DLD1 (cell line): ENCODE measurements at regions not wholly inside any gene's neighbourhood (a gene's known extent, or its start where the extent isn't known, plus 50 kb on each side); places are given as distances from the start of the nearest gene placed in this dataset.

Experiments
- in situ Hi-C: cut with HindIII; loops from 2 replicates; pipeline ENCODE4 v1.10.0; 2017; ENCODE audit warnings: low sequenced_read_pairs

GRCh38 chr7:18151422-18151821, 123.8 kb upstream of the PRPS1L1 start:
- in situ Hi-C loops = no loop called here

- in situ Hi-C loops = no loop called here
These were observed 125.6 kb upstream of the PRPS1L1 start for GRCh38 chr7:18153183-18153748.

- in situ Hi-C loops = no loop called here
These were observed 127.1 kb upstream of the PRPS1L1 start for GRCh38 chr7:18154726-18155125.

GRCh38 chr7:18157233-18157632, 129.6 kb upstream of the PRPS1L1 start:
- in situ Hi-C loops = no loop called here

GRCh38 chr7:18162657-18163056, 135.0 kb upstream of the PRPS1L1 start:
- in situ Hi-C loops = no loop called here

GRCh38 chr7:18163091-18163490, 135.4 kb upstream of the PRPS1L1 start:
- in situ Hi-C loops = no loop called here

- in situ Hi-C loops = no loop called here
These were observed 137.5 kb upstream of the PRPS1L1 start for GRCh38 chr7:18165166-18165565.

- in situ Hi-C loops = no loop called here
These were observed 138.4 kb upstream of the PRPS1L1 start for GRCh38 chr7:18166002-18166401.

GRCh38 chr7:18167815-18168214, 140.2 kb upstream of the PRPS1L1 start:
- in situ Hi-C loops = no loop called here

- in situ Hi-C loops = no loop called here
These were observed 147.3 kb upstream of the PRPS1L1 start for GRCh38 chr7:18174996-18175395.

- in situ Hi-C loops = no loop called here
These were observed 148.3 kb upstream of the PRPS1L1 start for GRCh38 chr7:18175801-18176450.

GRCh38 chr7:18177129-18177814, 149.6 kb upstream of the PRPS1L1 start:
- in situ Hi-C loops = no loop called here

- in situ Hi-C loops = no loop called here
These were observed 150.4 kb upstream of the PRPS1L1 start for GRCh38 chr7:18177815-18178660.

- in situ Hi-C loops = no loop called here
These were observed 151.4 kb upstream of the PRPS1L1 start for GRCh38 chr7:18179093-18179492.

GRCh38 chr7:18180685-18181084, 153.0 kb upstream of the PRPS1L1 start:
- in situ Hi-C loops = no loop called here

GRCh38 chr7:18189500-18190126, 162.0 kb upstream of the PRPS1L1 start:
- in situ Hi-C loops = no loop called here

- in situ Hi-C loops = no loop called here
These were observed 163.7 kb upstream of the PRPS1L1 start for GRCh38 chr7:18191341-18191740.

GRCh38 chr7:18191862-18192625, 164.4 kb upstream of the PRPS1L1 start:
- in situ Hi-C loops = no loop called here

GRCh38 chr7:18194616-18195015, 167.0 kb upstream of the PRPS1L1 start:
- in situ Hi-C loops = no loop called here

- in situ Hi-C loops = no loop called here
These were observed 169.0 kb upstream of the PRPS1L1 start for GRCh38 chr7:18196638-18197037.
